Ovary (tissue), 3 donors: ENCODE measurements at regions not wholly inside any gene's neighbourhood (a gene's known extent, or its start where the extent isn't known, plus 50 kb on each side); places are given as distances from the start of the nearest gene placed in this dataset.

ENCODE experiments used
- CTCF ChIP-seq, 3 donors: fragments of 450-650 bp in 2 of 3; fragments of 200-600 bp in 1 of 3; IDR thresholded peaks; one replicate each; pipeline versions ENCODE4 v1.5.1 to v1.8.0; 2016 to 2022; ENCODE audit warnings: antibody characterized with exemption in 3 of 3, mild to moderate bottlenecking in 1 of 3
- EP300 ChIP-seq: sonication (generic); formaldehyde crosslinking; IDR thresholded peaks from one replicate; pipeline ENCODE4 v1.6.1; 2017; ENCODE audit warnings: antibody characterized with exemption
- donor health status: DM: no; HTN: no; CAD: no.

- TF ChIP-seq EP300, result no peak
- no peak for TF ChIP-seq CTCF (IDR thresholded peaks at IDR 0.05)
These were observed 353.6 kb upstream of the TRIB2 start for GRCh38 chr2:12363138-12363537.
